Activated naive CD4-positive, alpha-beta T cell treated with anti-CD3 and anti-CD28 coated beads, Interleukin-2, amount 50 U/mL, for 16 hours (primary cell): ENCODE measurements at regions not wholly inside any gene's neighbourhood (a gene's known extent, or its start where the extent isn't known, plus 50 kb on each side); places are given as distances from the start of the nearest gene placed in this dataset.
"Not testable (repeated sequence)": the region's sequence is repeated elsewhere in the genome, so short reads cannot be mapped to it uniquely, and the experiment has no call there.

Source experiments
- DNase-seq: peaks from one replicate; pipeline ENCODE4 v3.0.0-alpha.2; 2020

GRCh38 chr13:75175575-75175974 lies 306.4 kb downstream of the TBC1D4 start:
- no peak for DNase-seq

DNA sequence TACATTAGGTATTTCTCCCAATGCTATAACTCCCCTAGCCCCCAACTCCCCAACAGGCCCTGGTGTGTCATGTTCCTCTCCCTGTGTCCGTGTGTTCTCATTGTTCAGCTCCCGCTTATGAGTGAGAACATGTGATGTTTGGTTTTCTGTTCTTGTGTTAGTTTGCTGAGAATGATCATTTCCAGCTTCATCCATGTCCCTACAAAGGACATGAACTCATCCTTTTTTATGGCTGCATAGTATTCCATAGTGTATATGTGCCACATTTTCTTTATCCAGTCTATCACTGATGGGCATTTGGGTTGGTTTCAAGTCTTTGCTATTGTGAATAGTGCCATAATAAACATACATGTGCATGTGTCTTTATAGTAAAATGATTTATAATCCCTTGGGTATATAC lies 306.9 kb downstream of the TBC1D4 start:
- not testable (repeated sequence) for DNase-seq

GRCh38 chr13:75174481-75174880 lies 307.5 kb downstream of the TBC1D4 start:
- DNase-seq = no peak

DNA sequence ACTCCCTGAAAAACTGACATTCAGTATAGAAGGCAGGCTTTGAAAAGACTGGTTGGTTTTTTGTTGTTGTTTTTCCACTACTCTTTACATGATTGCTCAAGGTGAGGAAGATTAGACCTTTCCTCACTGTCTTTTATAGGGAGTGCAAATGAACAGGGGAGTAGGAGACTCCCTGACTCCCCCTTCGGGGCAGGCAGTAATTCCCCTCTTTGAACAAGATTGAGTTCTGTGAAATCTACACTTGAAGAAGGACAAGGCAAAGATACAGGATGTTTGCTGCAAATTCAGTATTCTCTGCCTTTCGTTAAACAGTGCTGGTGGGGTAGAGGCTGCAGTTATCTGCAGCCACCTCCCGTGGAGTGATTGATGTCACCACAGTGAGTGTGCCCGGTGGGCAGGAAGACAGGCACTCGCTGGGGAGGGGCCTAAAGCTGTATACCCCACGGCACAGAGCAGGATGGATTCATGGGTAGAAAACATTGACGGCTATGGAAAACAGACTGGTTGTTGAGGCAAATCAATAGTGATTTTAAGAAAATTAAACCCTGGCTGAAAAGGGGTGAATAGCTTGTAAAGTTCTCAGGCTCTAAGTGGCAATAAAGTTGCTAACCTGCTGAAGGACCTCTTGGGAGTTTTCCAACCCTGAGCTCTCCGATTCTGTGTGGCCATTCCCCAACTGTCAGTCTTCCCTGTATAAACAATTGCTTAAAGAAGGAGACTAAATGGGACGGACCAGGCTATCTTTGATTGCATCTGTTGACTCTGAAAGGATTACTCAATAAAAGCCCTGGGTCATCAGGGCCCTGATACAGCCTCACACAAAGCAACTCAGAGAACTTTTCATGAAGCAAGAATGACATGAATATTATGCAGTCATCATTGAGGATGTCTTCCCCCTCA lies 308.3 kb downstream of the TBC1D4 start:
- no peak for DNase-seq

GRCh38 chr13:75170311-75170710 lies 311.7 kb downstream of the TBC1D4 start:
- no peak for DNase-seq

DNA sequence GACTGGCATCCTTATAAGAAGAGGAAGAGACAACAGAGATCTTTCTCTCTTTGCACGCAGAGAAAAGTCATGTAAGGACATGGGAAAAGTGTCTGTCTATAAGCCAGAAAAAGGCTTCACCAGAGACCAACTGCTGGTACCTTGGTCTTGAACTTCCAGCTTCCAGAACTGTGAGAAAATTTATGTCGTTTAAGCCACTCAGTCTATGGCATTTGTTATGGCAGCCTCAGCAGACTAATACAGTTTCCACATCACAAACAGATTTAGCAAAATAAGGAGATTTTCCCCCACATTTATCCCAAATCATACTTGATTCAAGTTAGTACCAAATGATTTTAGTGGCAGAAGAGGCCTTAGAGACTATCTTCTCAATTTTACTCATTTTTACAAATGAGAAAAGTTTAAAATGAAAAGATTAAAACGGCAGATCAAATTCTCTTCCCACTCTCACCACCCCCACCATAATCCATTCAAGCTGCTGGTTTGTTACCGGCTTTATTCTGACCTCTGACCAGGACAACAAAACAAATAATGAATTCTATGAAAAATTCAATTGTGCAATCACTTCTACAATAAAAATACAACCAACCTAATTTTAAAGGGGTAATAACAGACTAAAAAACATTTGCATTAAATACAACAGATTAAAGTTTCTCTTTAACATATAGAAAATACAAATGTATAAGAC lies 316.3 kb downstream of the TBC1D4 start:
- no peak for DNase-seq

DNA sequence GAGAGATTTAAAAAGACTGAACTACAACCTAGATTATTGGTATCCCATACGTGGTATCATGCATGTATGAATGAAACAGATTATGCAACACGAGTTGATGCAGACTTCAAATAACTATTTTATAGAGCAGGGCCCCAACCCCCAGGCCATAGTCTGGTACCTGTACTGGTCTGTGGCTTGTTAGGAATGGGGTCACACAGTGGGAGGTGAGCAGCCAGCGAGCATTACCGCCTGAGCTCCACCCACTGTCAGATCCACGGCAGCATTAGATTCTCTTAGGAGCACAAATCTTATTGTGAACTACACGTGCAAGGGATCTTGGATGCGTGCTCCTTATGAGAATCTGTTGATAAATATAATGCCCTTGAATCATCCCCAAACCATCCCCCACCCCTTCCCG lies 320.2 kb downstream of the TBC1D4 start:
- no peak for DNase-seq

DNA sequence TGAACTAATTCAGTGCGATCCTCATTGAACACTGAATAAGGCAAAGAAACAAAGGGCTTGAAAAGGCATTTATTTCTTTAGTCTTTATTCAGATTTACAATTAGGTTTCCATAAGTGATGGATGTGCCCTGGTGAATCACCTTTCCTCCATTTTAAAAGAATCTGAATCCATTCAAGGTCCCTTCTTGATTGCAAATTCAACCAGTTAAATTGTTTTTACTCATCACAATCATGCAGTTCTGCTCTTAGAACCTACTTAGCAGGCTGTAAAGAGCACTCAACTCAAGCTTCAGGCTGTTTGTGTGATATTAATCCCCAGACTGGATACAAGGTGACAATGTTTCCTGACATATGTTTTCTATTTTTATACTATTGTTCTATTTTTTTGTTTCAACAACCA lies 321.0 kb downstream of the TBC1D4 start:
- DNase-seq = no peak

GRCh38 chr13:75154331-75154730 lies 327.6 kb downstream of the TBC1D4 start:
- DNase-seq = no peak

DNA sequence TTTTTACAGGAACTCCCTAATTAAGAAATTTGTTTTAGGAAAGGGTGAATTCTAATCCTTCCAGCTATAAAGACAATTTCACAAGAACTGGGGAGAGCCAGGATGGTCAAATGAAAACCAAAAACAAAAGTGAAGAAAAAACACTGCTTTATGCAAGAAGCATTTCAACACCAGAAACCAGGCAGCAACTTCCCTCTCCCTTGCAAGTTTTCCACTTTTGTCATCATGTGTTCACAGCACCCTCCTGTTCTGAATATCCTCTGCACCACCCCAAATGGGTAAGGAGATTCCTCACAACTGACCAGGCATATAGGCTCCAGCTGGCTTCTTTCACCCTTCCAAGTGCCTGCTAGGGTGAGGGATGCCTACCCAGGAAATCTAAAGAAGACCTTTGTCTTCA lies 328.1 kb downstream of the TBC1D4 start:
- DNase-seq = no peak

DNA sequence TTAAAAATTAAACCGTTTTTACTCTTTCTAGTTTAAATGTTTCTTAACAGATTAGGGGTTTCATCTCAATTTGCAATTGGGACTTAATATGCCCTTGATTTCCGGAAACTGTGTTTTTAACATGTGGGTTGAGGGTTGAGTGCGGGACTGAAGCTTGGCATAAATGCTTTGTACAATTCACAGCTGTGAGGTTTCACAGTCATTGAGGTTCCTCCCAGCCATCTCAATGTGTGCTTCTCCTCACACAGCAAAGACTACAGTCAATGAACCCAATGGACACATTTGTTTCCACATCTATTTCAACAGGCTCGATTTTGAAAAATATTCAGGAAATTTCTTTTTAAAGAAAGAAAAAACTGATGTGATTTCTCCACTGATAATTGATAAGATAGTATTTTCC lies 328.6 kb downstream of the TBC1D4 start:
- no peak for DNase-seq

DNA sequence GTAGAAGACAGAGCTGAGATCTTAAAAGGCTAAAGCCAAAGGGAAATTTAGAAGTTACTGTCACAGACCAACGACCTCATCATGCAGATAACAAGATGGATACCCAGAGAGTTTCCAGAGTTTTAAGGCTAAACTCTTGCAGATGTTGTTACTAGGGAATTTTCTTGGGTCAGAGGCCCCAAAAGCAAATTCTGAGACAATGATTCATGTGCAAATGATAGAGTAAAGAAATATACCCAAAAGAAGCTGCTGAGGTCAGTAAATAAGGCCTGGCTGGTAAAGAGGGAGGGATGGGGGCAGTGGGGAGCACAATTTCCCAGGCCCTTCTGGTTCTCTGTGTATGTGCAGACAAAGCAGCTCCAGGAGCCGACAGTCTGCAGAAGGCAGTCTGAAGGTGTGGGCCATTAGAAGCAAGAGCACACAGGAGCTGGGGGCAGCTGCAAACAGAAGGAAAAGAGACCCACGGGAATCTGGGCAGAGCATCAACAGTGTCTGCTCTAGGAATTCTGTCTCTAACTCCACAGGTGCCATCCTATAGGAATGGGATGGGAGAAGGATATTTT lies 330.8 kb downstream of the TBC1D4 start:
- DNase-seq = no peak

GRCh38 chr13:75149776-75150175 lies 332.2 kb downstream of the TBC1D4 start:
- no peak for DNase-seq

GRCh38 chr13:75147946-75148345 lies 334.0 kb downstream of the TBC1D4 start:
- no peak for DNase-seq

DNA sequence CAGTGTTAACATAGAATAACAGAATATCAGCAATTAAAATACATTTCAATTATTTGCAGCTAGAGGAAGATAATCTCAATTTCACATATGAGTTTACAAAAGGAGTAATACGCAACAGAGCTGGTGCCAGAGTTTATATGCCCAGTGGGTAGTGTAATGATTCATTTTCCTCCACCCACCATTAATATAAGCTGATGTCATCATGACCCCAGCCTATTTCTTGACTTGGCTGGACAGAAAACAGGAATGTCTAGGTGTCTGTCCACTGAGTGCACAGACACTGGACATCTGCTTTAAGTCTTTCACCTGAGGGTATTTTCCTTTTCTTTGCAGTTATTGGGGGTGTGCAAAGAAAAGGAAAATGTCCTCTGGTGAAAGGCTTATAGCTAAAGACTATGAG lies 335.5 kb downstream of the TBC1D4 start:
- DNase-seq = no peak

GRCh38 chr13:75145927-75146326 lies 336.0 kb downstream of the TBC1D4 start:
- no peak for DNase-seq

GRCh38 chr13:75139291-75139690 lies 342.7 kb downstream of the TBC1D4 start:
- DNase-seq = no peak

DNA sequence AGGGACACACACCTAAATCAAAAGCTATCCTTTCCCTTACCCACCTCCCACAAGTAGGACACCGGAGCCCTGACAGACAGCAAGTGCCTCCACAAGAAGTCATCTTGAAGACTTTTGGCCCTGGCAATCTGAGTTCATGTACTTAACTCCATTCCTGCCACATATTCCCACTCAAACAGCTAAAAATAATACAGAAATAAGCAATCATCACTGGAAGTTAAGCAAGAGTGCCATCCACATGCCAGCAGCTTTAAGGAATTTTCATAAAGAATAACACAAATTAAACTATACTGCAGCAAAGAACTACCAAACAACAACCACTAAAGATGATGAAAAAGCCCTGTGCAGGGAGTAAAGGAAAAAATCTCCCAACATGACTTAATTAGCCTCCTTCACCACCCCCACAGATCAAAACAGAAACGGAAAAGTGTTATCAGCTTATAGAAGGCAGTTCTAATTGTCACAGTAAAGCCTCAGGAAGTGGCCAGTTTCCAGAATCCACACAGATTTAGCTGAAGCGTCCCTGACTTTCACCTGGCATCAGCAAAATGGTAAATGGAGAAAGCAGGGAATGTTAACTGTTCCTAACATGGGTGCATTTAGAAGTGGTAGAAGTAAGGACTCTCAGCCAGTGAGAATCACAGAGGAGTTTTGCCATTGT lies 343.9 kb downstream of the TBC1D4 start:
- no peak for DNase-seq

- no peak for DNase-seq
Measured at GRCh38 chr13:75136151-75136550, 345.8 kb downstream of the TBC1D4 start.

GRCh38 chr13:75135325-75135825 lies 346.6 kb downstream of the TBC1D4 start:
- DNase-seq = no peak

GRCh38 chr13:75132701-75133695 lies 349.0 kb downstream of the TBC1D4 start:
- no peak for DNase-seq

DNA sequence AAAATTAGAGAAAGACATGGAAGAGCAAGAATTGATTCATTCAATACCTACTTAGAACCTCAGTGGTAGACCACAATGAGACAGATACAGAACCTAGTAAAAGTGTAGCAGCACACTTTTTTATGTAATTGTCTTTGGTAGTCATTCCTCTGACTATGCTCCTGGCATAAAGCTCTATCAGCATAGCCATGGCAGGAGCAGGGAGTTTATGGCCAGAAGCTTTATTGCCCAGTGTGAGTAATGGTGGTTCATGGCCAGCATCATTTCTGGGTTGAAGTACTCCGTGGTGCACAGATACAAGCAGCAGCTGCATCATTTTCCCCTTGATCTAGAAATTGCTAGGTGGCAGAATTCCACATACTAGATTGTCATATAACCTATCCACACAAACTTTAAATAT lies 352.6 kb downstream of the TBC1D4 start:
- no peak for DNase-seq
